Duodenal mucosa (tissue), 2 donors: ENCODE measurements at regions not wholly inside any gene's neighbourhood (a gene's known extent, or its start where the extent isn't known, plus 50 kb on each side); places are given as distances from the start of the nearest gene placed in this dataset.

ENCODE experiments used
- H3K27ac ChIP-seq: one replicate; pipeline ENCODE4 v1.7.0; 2013; ENCODE audit warnings: low read depth, low read length
- H3K27me3 ChIP-seq, 2 donors: one replicate each; pipeline ENCODE4 v1.7.0; 2013; ENCODE audit warnings: low read length in 2 of 2, control low read depth in 1 of 2; ENCODE audit not compliant: insufficient read depth in 2 of 2, control insufficient read depth in 1 of 2
- H3K36me3 ChIP-seq, 2 donors: one replicate each; pipeline ENCODE4 v1.7.0; 2013; ENCODE audit warnings: low read length in 2 of 2, control low read depth in 1 of 2; ENCODE audit not compliant: insufficient read depth in 2 of 2, control insufficient read depth in 1 of 2
- H3K4me1 ChIP-seq, 2 donors: one replicate each; pipeline ENCODE4 v1.7.0; 2013; ENCODE audit warnings: low read length in 2 of 2, control low read depth in 1 of 2; ENCODE audit not compliant: insufficient read depth in 2 of 2, control insufficient read depth in 1 of 2
- H3K4me3 ChIP-seq, 2 donors: one replicate each; pipeline ENCODE4 v1.7.0; 2013; ENCODE audit warnings: low read length in 2 of 2, low read depth in 1 of 2
- H3K9ac ChIP-seq, 2 donors: one replicate each; pipeline ENCODE4 v1.7.0; 2013; ENCODE audit warnings: low read length in 2 of 2, low read depth in 1 of 2
- H3K9me3 ChIP-seq, 2 donors: one replicate each; pipeline ENCODE4 v1.7.0; 2013; ENCODE audit warnings: low read length in 2 of 2, control low read depth in 1 of 2; ENCODE audit not compliant: control insufficient read depth in 1 of 2

GRCh38 chr3:95456835-95457234 lies 1357.6 kb upstream of the EPHA6 start:
- Histone ChIP-seq H3K27me3 (no peaks in the 10 kb centered on the region), H3K9ac (no peak overlapping the region), H3K4me3 (no peak overlapping the region), H3K9me3 (no peaks in the 10 kb centered on the region), H3K27ac (no peak overlapping the region), H3K36me3 (no peaks in the 10 kb centered on the region), H3K4me1 (no peaks in the 10 kb centered on the region)

DNA sequence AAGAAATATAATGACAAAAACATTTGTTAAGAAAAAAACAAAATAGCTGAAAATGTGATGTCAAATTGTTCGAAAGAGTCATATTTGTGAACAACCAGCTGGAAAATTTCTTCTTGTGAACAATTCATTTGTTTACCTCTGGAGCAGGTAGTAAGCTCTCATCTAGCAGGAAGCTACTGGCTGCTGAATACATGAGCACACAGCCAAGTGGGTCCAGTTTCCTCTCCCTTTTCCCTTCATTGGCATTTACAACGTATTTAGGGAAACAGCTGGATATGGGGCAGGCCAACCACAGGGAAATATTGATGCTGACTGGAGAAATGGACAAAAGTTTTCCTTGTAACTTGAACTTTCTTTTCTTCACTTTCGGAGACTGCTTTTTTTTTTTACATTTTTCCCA lies 1354.7 kb upstream of the EPHA6 start:
- Histone ChIP-seq H3K36me3 (no peaks in the 10 kb centered on the region), H3K27ac (no peak overlapping the region), H3K9me3 (no peaks in the 10 kb centered on the region), H3K9ac (no peak overlapping the region), H3K4me3 (no peak overlapping the region), H3K27me3 (no peaks in the 10 kb centered on the region), H3K4me1 (no peaks in the 10 kb centered on the region)

DNA sequence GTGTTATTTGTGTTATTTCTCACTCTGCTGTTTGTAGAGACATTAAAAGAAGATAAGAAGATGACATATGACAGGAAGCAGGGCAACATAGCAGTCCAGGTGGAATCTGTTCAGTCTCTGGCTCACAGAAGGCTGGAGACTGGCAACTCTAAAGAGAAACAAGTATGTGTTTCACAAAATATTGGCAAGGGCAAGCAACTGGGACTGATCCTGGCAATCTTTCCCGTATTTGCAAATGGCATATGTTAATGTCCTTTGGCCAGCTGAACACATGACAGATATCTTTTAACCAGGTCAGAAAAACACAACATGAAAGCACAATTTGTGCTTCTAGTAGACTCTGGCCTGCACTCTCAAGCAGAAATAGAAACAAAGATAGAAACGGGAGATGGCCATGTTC lies 1354.1 kb upstream of the EPHA6 start:
- no peak overlapping the region for H3K9ac ChIP-seq
- H3K27ac ChIP-seq: no peak overlapping the region
- no peaks in the 10 kb centered on the region for H3K9me3 ChIP-seq
- no peaks in the 10 kb centered on the region for H3K36me3 ChIP-seq
- no peaks in the 10 kb centered on the region for H3K27me3 ChIP-seq
- no peak overlapping the region for H3K4me3 ChIP-seq
- H3K4me1 ChIP-seq: no peaks in the 10 kb centered on the region

DNA sequence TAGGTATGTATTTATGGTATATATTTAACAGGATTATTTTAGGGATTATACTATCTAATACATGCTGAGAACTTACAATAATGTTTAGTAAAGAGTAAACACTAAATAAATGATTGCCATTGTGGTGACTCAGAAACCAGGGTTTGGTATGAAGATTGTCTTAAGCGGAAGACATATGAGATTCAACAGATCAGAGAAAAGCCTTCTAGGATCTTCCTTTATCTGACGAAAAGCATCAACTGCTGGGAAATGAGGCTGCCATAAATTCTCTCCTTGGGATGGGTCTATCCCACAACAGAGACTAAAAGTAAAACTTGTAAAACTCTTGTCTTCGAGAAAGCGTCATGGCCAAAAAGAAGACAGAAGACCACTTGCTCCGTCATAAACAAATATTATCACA lies 1352.2 kb upstream of the EPHA6 start:
- Histone ChIP-seq H3K4me3 (no peak overlapping the region), H3K9me3 (no peaks in the 10 kb centered on the region), H3K9ac (no peak overlapping the region), H3K27me3 (no peaks in the 10 kb centered on the region), H3K36me3 (no peaks in the 10 kb centered on the region), H3K4me1 (no peaks in the 10 kb centered on the region), H3K27ac (no peak overlapping the region)

DNA sequence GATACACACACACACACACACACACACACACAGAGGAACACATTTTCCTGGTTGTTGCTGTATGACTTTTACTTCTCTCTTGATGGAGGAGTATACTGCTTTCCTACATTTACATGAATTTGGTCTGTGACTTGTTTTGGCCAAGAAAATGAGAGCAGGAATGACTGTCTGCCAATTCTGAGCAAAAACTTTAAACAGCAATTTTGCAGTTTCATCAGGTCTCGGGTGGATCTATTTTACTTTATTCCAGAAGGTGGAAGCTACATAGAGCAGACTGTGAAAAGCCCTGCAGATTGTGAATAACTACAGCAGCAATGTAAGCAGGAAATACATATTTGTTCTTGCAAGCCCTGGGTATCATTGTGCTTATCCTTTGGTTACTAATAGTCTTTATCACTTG lies 1350.0 kb upstream of the EPHA6 start:
- Histone ChIP-seq H3K27ac (no peak overlapping the region), H3K27me3 (no peaks in the 10 kb centered on the region), H3K4me3 (no peak overlapping the region), H3K4me1 (no peaks in the 10 kb centered on the region), H3K36me3 (no peaks in the 10 kb centered on the region), H3K9me3 (no peaks in the 10 kb centered on the region), H3K9ac (no peak overlapping the region)

- Histone ChIP-seq H3K27ac (no peak overlapping the region), H3K4me3 (no peak overlapping the region), H3K4me1 (no peaks in the 10 kb centered on the region), H3K9me3 (no peaks in the 10 kb centered on the region), H3K27me3 (no peaks in the 10 kb centered on the region), H3K9ac (no peak overlapping the region), H3K36me3 (no peaks in the 10 kb centered on the region)
Observed at GRCh38 chr3:95468331-95468730, 1346.1 kb upstream of the EPHA6 start.

DNA sequence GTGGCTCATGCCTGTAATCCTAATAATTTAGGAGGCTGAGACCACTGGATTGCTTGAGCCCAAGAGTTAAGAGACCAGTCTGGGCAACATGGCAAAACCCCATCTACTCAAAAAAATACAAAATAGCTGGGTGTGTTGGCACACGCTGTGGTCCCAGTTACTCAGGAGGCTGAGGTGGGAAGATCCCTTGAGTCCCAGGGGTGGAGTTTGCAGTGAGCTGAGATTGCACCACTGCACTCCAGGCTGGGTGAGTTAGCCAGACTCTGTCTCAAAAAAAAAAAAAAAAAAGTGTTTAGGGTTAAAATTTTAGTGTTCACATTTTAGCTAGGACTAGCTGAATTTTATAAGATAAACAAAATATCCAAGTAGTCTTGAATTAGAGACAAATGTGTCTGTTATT lies 1340.1 kb upstream of the EPHA6 start:
- Histone ChIP-seq H3K36me3 (no peaks in the 10 kb centered on the region), H3K4me1 (no peaks in the 10 kb centered on the region), H3K9ac (no peak overlapping the region), H3K4me3 (no peak overlapping the region), H3K27ac (no peak overlapping the region), H3K27me3 (no peaks in the 10 kb centered on the region), H3K9me3 (no peaks in the 10 kb centered on the region)

- Histone ChIP-seq H3K27me3 (no peaks in the 10 kb centered on the region), H3K4me1 (no peaks in the 10 kb centered on the region), H3K27ac (no peak overlapping the region), H3K4me3 (no peak overlapping the region), H3K9me3 (no peaks in the 10 kb centered on the region), H3K36me3 (no peaks in the 10 kb centered on the region), H3K9ac (no peak overlapping the region)
Observed at GRCh38 chr3:95476534-95476933, 1337.9 kb upstream of the EPHA6 start.

GRCh38 chr3:95506174-95506573 lies 1308.2 kb upstream of the EPHA6 start:
- Histone ChIP-seq H3K9ac (no peak overlapping the region), H3K4me1 (peaks cover 0 to under 1% of the 10 kb centered on the region in 2 donors), H3K27me3 (no peaks in the 10 kb centered on the region), H3K36me3 (no peaks in the 10 kb centered on the region), H3K4me3 (no peak overlapping the region), H3K9me3 (no peaks in the 10 kb centered on the region), H3K27ac (no peak overlapping the region)

GRCh38 chr3:95508124-95508523 lies 1306.3 kb upstream of the EPHA6 start:
- H3K9ac ChIP-seq: no peak overlapping the region
- H3K4me1 ChIP-seq: peaks cover 5 to 9% of the 10 kb centered on the region in 2 donors
- H3K27ac ChIP-seq: no peak overlapping the region
- H3K27me3 ChIP-seq: no peaks in the 10 kb centered on the region
- no peaks in the 10 kb centered on the region for H3K9me3 ChIP-seq
- H3K4me3 ChIP-seq: no peak overlapping the region
- H3K36me3 ChIP-seq: no peaks in the 10 kb centered on the region

- Histone ChIP-seq H3K27me3 (no peaks in the 10 kb centered on the region), H3K27ac (no peak overlapping the region), H3K4me1 (peaks cover 5 to 9% of the 10 kb centered on the region in 2 donors), H3K4me3 (no peak overlapping the region), H3K9me3 (no peaks in the 10 kb centered on the region), H3K36me3 (no peaks in the 10 kb centered on the region), H3K9ac (no peak overlapping the region)
Observed at GRCh38 chr3:95511828-95512227, 1302.6 kb upstream of the EPHA6 start.
